GM21717 (cell line): ENCODE measurements at regions not wholly inside any gene's neighbourhood (a gene's known extent, or its start where the extent isn't known, plus 50 kb on each side); places are given as distances from the start of the nearest gene placed in this dataset.
A peak's percentile ranks its signal among the peaks of the same experiment; 100 is the strongest.

ENCODE experiments used
- ATAC-seq: cut with Tn5 transposase; IDR thresholded peaks from one replicate; pipeline ENCODE4 v1.9.1; 2021; ENCODE audit warnings: mild to moderate bottlenecking, moderate library complexity; ENCODE audit not compliant: unreplicated experiment

GRCh38 chr6:100269189-100269588, 195.5 kb downstream of the SIM1 start:
- ATAC-seq: no peak

- ATAC-seq: no peak
These were observed 196.4 kb downstream of the SIM1 start for GRCh38 chr6:100268326-100268725.

- ATAC-seq: no peak
These were observed 197.0 kb downstream of the SIM1 start for GRCh38 chr6:100267721-100268123.

GRCh38 chr6:100266494-100267401, 198.0 kb downstream of the SIM1 start:
- no peak for ATAC-seq

- ATAC-seq: no peak
These were observed 202.6 kb downstream of the SIM1 start for GRCh38 chr6:100262086-100262485.

GRCh38 chr6:100261486-100261885, 203.2 kb downstream of the SIM1 start:
- peak; percentile 37 for ATAC-seq

- ATAC-seq: no peak
These were observed 204.1 kb downstream of the SIM1 start for GRCh38 chr6:100260584-100260983.

- ATAC-seq: no peak
These were observed 204.9 kb downstream of the SIM1 start for GRCh38 chr6:100259865-100260264.

GRCh38 chr6:100258752-100259151, 206.0 kb downstream of the SIM1 start:
- peak; percentile 55 for ATAC-seq

- peak; percentile 93 for ATAC-seq
These were observed 206.8 kb downstream of the SIM1 start for GRCh38 chr6:100257793-100258395.

- no peak for ATAC-seq
These were observed 209.0 kb downstream of the SIM1 start for GRCh38 chr6:100255701-100256100.

- ATAC-seq: no peak
These were observed 217.6 kb downstream of the SIM1 start for GRCh38 chr6:100247123-100247522.

GRCh38 chr6:100246206-100246605, 218.5 kb downstream of the SIM1 start:
- ATAC-seq: no peak

- no peak for ATAC-seq
These were observed 223.9 kb downstream of the SIM1 start for GRCh38 chr6:100240798-100241197.

- no peak for ATAC-seq
These were observed 226.9 kb downstream of the SIM1 start for GRCh38 chr6:100237821-100238220.

- ATAC-seq: no peak
These were observed 228.3 kb downstream of the SIM1 start for GRCh38 chr6:100236389-100236788.

- no peak for ATAC-seq
These were observed 229.1 kb downstream of the SIM1 start for GRCh38 chr6:100235631-100236030.

GRCh38 chr6:100234625-100235024, 230.1 kb downstream of the SIM1 start:
- ATAC-seq: no peak

GRCh38 chr6:100232781-100233573, 231.7 kb downstream of the SIM1 start:
- ATAC-seq: no peak

- ATAC-seq: no peak
These were observed 233.8 kb downstream of the SIM1 start for GRCh38 chr6:100230953-100231316.

- ATAC-seq: no peak
These were observed 234.4 kb downstream of the SIM1 start for GRCh38 chr6:100230115-100230952.
